Stimulated activated CD8-positive, alpha-beta memory T cell treated with anti-CD3 and anti-CD28 coated beads, Interleukin-7, amount 100 ng/mL, for 48 hours (primary cell): ENCODE measurements at regions not wholly inside any gene's neighbourhood (a gene's known extent, or its start where the extent isn't known, plus 50 kb on each side); places are given as distances from the start of the nearest gene placed in this dataset.

ENCODE experiments used
- DNase-seq, 2 donors: peaks; one replicate each; pipeline ENCODE4 v3.0.0-alpha.2; 2020; ENCODE audit warnings: low read depth in 1 of 2; ENCODE audit errors: extremely low read depth in 1 of 2

DNA sequence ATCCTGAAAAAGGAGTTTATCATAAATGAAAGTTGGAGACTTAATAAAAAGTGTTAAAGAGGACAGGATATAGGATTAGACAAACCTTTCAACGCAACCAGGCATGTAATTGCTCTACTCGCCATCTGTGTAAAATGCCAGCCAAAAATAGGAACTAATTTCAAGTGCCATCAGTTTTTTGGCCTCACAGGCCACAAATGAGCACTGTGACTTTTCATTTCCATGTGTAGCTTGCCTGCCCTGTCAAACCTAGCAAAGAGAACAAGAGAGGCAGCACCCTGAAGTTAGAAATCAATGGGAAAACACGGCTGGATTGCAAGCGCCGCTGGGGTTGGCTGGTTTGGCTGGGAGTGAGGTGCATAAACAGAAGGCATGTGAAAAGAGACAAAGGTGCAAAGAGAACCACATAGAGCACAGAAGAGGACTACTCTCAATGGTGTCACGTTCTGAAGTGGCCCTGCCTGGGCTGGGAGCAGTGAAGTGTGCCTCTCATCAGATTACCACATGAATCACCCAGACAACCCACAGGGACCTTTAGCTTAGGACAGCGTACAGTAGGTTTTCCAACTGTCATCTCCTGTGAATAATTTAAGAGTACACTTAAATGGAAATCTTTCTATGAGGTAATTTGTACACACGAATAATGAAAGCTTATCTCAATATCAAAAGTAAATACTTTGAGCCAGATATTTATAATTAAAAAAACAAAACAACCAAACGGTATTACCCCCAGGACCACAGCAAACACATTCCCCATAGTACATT lies 78.0 kb upstream of the NHSL1 start:
- DNase-seq, result no peak

DNA sequence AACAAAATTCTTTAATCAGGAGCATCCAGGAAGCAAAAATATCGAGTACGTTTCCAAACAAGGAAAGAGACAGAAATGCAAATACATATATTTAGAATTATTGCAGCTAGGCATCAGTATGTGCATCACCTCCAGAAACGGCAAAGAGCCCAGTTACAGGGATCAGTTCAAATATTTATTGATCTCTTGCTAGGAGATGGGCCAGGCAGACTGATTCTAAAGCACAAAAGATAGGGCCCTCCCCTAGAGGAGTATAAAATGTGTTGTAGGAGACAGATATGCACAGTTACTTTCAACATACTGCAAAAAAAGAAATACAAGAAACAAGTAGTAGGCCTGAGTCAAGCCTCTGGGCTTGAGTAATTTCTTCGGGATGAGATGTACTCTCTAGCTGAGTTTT lies 80.7 kb upstream of the NHSL1 start:
- no peak for DNase-seq

DNA sequence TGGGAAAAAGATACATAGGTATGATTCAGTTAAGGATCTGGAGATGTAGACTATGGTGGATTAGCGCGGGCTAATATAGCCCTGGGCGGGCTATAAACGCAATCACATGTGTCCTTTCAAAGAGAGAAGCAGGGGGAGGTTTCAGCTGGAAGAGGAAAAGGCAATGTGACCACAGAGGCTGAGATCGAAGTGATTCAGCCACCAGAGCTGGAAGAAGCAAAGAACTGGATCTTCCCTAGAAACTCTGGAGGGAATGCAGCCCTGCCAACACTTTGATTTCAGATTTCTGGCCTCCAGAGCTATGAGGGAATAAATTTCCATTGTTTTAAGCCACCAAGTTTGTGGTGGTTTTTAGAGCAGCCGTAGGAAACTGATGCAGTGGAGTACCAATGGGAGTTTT lies 81.5 kb upstream of the NHSL1 start:
- no peak for DNase-seq

DNA sequence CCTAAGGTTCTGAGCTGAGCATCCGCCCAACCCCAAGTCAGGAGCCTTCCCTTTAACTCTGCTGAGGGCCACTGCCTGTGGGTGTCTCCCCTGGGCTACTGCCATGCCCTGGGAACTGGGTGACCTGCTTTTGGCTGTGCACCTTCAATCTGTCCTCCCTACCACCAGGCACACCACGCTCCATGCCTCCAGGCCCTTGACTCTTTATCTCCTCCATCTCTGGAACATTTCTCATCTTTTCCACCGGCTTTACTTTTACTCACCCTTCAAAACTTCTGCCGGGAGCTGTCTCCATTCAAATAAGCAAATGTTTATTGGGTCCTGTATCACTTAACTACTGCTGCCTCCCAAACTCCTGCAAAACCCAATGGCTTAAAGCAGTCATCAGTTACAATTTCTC lies 83.3 kb upstream of the NHSL1 start:
- DNase-seq, result no peak

DNA sequence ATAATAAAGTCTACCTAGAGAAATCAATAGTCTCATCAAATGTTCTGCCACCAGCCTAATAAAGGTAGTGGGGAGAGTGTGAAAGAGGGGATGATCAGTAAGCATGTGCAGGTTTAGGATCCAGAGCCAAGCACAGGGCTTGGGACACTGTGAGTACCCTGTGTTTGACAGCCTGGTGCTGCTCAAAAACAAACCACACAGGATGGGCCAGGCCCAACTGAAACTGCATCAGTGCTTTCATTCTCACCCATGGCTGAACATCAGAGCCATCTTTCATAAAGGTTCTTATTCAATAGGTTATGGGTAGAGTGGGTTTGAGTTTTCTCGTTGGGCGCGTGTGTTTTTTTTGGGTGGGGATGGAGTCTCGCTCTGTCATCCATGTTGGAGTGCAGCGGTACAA lies 87.3 kb upstream of the NHSL1 start:
- DNase-seq, result no peak

DNA sequence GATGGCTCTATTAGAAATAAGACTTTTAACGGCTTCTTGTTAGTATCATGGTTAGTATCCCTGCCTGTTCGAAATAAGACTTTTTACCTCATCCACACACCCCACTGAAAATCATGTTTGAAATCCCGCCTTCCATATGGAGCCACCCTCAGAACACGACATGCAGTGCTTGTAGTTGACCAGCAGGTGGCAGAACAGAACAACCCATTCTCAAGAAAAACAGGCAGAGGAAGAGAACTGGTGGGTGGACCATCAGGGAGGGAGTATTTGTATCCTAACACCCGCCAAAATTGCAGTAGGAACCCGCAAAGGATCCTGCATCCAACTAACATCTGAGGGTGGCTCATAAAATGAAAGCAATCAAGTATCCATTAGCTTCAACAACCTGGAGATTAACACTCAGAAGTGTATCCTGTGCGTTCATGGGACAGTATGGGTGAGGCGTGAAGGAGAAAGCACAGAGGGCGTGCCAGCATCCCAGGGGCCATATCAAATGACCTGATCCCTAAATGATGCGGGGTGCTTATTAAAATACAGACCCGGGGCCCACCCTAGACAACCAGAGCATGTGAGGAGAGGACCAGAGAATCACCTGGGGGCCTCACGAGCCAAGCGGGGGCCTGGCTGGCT lies 89.6 kb upstream of the NHSL1 start:
- DNase-seq, result peak; percentile 8 to 18

DNA sequence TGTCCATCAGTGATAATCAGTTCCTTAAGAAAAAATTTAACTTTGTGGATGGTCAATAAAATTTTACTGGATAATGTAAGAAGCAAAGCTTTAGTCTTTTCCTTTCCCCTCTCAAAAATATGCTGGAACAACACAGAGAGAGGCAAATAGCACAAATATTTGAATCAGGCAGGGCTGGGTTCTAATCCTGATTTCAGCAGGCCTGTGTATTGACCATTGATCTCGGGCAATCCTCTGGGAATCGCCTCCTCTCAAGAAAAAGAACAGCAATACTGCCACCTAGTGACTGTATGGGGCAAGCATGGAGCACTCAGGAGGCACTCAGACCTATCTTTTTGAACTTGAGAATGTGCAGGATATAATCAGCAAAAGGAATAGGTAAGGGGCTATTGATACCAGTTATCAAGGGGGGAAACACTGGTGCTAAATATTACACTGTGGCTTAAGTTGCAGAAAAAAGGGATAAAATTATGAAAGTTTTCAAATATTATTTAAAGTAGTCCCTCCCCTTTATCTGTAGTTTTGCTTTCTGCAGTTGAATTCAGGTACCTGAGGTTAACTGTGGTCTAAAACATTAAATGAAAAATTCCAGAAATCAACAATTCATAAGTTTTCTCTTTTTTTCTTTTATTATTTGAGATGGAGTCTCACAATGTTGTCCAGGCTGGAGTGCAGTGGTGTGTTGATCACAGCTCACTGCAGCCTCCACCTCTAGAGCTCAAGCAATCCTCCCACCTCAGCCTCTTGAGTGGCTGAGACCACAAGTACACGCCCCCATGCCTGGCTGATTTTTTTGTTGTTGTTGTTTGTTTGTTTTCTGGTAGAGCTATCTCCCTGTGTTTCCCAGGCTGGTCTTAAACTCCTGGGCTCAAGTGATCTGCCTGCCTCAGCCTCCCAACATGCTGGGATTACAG lies 91.8 kb upstream of the NHSL1 start:
- peak in 1 of 2 donors; percentile 23 for DNase-seq

DNA sequence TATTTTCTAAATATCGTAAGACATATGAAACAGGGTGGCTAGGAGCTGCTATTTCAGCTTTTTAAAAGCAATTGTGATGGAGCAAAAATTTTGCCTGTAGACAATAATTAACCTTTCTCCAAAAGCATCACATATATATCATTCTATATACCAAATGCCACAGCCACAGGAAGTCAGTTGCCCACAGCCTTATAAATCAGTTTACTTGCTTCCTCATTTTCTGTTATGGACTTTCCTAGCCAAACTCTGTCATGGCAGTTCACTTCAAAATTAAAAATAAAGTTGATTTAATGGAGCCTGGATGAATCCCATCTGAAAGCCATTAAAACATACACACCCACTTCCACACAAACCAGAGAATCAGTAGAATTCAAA lies 93.4 kb upstream of the NHSL1 start:
- DNase-seq, result no peak

DNA sequence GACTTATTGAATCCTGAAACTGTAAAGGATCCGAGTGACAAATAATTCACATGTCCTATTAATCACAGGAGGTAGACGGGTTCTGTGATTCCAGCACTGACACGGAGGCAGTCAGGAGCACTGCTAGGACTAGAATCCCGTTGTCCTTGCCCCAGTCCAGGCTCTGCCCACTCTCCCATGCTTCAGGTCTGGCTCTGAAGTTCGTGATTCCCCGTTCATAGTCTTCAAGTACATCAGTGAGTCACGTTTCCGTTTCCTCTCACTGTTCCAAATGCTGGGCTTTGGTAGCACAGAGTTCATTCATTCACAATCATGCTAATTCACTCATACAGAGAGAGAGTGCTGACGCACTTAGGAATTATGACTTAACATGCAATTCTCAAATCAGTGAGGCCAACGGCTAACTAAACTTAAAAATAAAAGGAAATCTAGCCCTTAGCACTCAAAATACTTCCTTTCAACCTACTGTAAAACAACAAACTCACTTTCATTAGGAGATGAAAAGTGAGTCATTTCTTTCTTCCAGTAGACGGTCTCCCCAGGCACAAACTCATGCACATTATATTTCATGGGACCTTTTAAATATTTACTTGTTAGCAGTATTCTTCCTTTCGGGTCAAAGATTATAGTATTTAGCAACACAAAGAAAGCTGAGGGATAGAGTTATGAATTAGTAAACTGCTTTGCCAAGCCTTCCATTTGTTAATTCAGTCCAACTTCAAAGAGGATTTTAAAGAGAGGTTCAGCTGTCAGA lies 94.0 kb upstream of the NHSL1 start:
- DNase-seq, result peak in 1 of 2 donors; percentile 25

DNA sequence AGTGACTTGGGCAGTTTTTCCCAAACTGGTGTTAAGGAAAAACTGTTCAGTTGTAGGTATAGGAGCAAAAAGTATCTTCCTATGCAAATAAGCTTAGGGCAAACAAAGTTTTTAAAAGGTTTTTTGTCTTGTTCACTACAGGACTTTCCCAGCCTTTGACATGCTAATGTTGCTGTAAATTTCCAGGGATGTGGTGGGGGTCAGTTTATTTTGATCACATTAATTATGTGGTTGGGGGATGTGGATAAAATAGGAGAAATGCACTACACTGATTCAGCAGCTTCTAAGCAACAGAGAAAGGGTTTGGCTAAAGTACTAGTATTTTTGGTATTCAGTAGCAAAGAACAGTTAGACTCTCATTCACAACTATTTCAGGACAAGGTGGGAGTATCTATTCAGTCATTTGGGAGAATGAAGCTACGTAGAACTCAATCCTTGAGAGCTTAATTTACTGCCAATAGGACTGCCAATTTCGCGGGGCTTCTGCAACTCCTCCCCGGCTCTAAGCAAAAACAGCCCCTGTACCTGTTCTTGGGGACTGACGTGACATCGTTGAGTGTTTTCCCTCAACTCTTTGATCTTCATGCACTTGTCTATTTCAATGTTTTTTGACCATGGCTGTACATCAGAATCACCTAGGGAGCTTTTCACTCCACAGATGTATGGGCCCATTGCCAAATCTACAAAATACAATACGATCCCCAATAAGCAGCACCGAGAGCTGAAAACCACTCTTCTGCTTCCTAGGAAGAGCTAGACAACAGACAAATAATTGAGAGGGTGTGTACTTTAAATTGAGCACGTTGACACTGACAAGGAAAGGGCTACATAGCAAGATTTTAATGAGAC lies 94.8 kb upstream of the NHSL1 start:
- no peak for DNase-seq

DNA sequence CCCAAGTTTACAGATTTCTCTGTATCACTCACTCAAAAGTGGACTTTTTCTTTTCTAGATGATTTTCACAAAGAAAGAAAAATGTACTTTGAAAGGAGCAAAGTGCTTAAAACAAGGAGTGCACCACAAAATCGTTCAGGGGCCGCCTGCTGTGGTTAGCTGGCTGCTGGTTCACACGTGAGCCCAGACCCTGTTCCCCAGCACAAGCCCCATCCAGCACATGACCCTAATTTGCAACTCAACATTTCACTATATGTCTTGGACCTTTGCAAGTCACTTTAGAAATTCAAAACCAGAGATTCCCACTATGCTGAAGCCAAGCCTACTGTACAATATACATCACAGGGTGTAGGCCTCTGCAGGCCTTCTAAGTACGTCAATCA lies 95.5 kb upstream of the NHSL1 start:
- DNase-seq, result no peak

DNA sequence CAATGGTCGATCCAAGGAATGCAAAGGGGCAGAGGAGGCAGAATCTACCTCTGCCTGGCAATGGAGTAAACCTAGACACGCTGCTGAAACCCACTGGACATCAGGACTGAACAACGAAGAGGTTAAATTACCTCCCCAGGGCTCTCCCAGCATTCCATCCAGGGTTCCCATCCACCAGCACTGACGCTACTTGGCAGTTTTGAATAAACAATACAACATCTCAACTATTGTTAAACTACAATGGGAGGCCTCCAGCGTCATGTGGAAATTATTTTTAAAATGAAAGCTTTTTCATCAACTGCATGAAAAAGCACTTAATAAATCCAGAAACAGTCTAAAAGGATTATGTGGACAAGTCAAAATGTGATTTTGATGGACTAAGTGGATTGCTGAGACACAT lies 96.8 kb upstream of the NHSL1 start:
- DNase-seq, result no peak

DNA sequence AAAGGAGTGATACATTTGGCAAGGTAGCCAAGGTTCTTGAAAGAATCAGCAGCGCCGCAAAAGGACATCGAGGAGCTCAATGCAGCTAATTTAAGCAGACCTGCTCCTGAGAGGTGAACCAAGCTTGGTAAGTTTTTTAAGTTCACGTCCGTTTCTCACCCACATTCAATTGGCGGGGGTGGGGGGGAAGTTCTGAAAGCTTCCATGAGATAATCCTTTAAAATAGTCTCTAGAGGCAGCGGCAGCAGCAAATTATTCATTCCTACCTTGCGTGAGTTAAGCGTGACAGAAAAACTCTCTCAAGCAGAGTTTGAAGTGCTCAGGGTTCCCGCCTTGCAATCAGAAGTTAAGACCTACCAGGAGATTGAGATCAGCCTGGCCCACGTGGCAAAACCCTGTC lies 97.3 kb upstream of the NHSL1 start:
- no peak for DNase-seq

DNA sequence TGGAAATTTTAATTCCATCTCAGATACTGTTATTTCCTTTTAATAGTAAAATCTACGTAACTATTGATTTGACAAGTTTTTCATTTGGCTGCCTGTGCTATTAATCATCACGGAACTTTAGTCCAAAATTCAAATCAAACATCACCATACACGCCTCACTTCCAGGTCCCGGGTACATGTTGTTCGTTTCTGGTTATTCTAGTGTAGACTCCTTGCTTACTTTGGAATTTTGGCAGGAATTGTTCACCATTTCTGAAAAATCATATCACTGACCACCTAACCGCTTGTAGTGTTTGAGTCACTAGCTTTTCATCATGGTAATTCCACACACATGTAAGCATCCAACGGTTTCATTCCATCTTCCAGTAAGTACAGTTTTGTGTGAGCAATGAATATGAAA lies 98.0 kb upstream of the NHSL1 start:
- no peak for DNase-seq

DNA sequence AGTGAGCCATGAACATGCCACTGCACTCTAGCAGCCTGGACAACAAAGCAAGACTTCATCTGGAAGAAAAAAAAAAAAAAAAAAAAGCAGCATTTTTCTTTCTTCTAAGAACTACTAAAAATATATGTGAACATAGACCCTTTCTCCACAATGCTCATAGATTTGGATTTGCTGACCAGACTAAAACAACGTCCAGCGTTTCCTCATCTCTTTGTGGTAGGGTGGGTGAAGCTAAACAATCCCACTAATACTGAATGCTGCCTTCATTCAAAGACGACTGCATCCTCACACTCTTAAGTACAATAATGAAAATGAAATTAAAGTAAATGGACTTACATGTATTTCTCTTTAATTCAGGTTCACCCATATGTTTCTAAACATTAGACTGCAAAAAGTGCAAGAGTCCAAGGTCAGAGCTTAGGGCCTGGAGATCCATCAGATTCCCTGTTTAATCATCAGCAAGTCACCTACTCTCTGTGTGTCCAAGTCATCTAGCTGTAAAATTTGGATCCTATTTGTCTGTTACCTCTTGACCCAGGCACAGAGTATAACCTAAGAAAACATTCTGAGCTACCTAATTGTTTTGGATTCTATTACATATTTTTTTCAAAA lies 99.4 kb upstream of the NHSL1 start:
- DNase-seq, result no peak

DNA sequence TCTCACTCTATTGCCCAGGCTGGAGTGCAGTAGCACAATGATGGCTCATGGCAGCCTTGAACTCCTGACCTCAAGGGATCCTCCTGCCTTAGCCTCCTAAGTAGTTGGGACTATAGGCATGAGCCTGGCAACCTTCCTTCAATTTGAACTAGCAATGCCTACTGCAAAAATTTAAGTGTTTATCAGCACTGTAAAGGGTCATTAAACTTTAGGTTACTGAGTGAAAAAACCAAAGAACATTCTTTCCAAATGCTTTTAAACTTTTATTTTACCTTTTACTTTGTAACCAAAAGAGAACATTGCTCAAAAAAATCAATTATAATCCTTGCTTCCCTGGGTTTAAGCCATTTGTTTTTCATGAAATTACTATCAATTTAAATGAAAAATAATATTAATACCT lies 101.0 kb upstream of the NHSL1 start:
- no peak for DNase-seq

DNA sequence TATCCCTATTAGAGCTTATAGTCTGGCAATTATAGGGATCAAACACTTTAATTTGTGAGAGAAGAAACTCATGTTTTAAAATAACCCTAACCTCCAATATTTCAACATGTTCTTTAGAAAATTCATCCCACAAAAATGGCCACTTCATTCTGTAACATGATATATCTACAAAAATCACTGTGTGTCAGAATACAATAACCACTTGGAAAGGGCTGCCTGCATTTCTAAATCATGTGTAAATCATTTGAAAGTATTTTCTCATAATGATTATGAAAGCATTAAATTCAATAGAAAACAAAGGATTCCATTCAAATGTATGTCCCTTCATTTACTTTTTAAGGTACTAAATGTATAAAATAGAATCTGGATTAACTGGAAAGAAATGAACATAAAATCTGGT lies 101.4 kb upstream of the NHSL1 start:
- DNase-seq, result no peak

DNA sequence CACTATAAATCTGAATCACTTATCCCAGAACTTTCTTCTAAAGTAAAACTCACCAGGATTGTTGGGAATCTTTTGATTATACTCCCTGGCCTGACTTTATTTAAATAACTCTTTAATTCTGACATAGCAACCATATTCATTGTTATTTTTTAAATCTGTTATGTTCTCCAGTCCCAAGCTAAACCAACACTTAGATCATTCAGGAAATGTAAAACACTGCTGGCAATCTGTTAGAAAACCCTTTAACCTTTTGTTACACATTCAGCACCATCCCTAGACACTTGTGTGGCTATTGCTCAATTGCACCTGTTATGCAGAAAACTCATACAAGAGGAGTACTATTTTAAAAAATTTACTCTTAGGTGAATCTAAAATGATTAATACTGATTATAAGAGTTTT lies 101.8 kb upstream of the NHSL1 start:
- DNase-seq, result no peak

DNA sequence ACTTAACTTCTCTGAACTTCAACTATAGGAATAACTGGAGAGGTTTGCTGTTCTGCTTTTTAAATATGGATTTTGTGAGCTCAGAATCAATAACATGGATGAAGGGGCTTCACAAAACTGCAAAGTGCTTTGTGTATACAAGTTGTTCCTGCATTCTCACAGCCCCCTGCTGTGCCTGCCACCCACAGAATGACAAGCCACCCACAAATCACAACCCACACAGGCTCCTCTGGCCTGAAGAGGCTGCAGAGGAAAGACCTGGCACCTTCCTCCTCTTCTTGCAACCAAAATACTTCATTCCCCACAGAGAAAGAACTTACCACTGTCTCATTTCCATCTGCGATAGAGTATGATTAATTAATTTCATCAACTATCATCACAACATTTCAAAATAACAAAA lies 106.7 kb upstream of the NHSL1 start:
- DNase-seq, result no peak
